HepG2 (cell line): ENCODE measurements at regions not wholly inside any gene's neighbourhood (a gene's known extent, or its start where the extent isn't known, plus 50 kb on each side); places are given as distances from the start of the nearest gene placed in this dataset.

Source experiments
- ATAC-seq: fragments of 200-7000 bp; cut with Tn5 transposase; 3 replicates; pipeline ENCODE4 v1.9.1; 2020; ENCODE audit warnings: mild to moderate bottlenecking, moderate library complexity
- BruUV-seq: library from RNA; stranded (reverse); fragments of 400-500 nt; replicated peaks from 2 replicates; lab custom pipeline; 2021; lab: Mats Ljungman, UMichigan
- CTCF ChIA-PET: fragments of 300-600 bp; formaldehyde crosslinking; extraction: SDS; loops from one replicate; lab custom pipeline; 2021; ENCODE audit warnings: low total read pairs, inconsistent platforms, low intra/inter-chr PET ratio; lab: Yijun Ruan, JAX
- POLR2A ChIA-PET: fragments of 350-600 bp; sonication (Branson Sonifier 250); formaldehyde crosslinking; loops from one replicate; lab custom pipeline; 2020; ENCODE audit warnings: antibody characterized with exemption, inconsistent platforms; lab: Yijun Ruan, JAX
- DNase-seq: peaks from one replicate; pipeline ENCODE4 v3.0.0-alpha.2; 2015; ENCODE audit warnings: low spot score
- FAIRE-seq: peaks from 3 replicates; lab custom pipeline; 2011; peaks lifted over from hg19 to GRCh38; lab: Jason Lieb, UNC
- H2AFZ ChIP-seq: one replicate; pipeline ENCODE4 v1.6.1; 2011; ENCODE audit warnings: low read length, inconsistent platforms
- H3K27ac ChIP-seq: fragments of 300-600 bp; 3 replicates; pipeline ENCODE4 v1.8.0; 2011; ENCODE audit warnings: mixed run types, mild to moderate bottlenecking, mixed read lengths, low read length, inconsistent platforms; ENCODE audit not compliant: insufficient read depth; ENCODE audit errors: extremely low read length
- H3K27me3 ChIP-seq, 2 experiments: fragments of 200-600 bp in 1 of 2; 2 replicates in 1 of 2; 3 replicates in 1 of 2; pipeline versions ENCODE4 v1.6.0 to v1.8.0; 2011; ENCODE audit warnings: low read length in 2 of 2, mild to moderate bottlenecking in 2 of 2, moderate library complexity in 2 of 2, inconsistent platforms in 1 of 2; ENCODE audit not compliant: insufficient read depth in 2 of 2, control insufficient read depth in 1 of 2
- H3K36me3 ChIP-seq, 2 experiments: fragments of 200-600 bp in 1 of 2; replicated peaks in 1 of 2; 2 replicates in 1 of 2; 3 replicates in 1 of 2; pipeline versions ENCODE4 v1.5.1 to v1.8.0; 2011; ENCODE audit warnings: low read length in 2 of 2, inconsistent platforms in 1 of 2; ENCODE audit not compliant: insufficient read depth in 2 of 2, control insufficient read depth in 1 of 2
- H3K4me1 ChIP-seq: 2 replicates; pipeline ENCODE4 v1.5.1; 2012; ENCODE audit warnings: low read length, inconsistent platforms; ENCODE audit not compliant: insufficient read depth
- H3K4me2 ChIP-seq: 2 replicates; pipeline ENCODE4 v1.6.0; 2011; ENCODE audit warnings: low read depth, low read length, inconsistent platforms
- H3K4me3 ChIP-seq, 3 experiments: fragments of 200-600 bp in 1 of 3; sonication (generic), shearing (Covaris generic) in 1 of 3; replicated peaks in 1 of 3; 2 replicates each; pipeline ENCODE4 v1.5.1; 2011 to 2016; ENCODE audit warnings: low read length in 3 of 3, inconsistent platforms in 2 of 3, low read depth in 2 of 3, mild to moderate bottlenecking in 2 of 3, control low read depth in 1 of 3, mixed read lengths in 1 of 3; ENCODE audit not compliant: insufficient read depth in 1 of 3
- H3K79me2 ChIP-seq: one replicate; pipeline ENCODE4 v1.6.1; 2011; ENCODE audit warnings: low read length, inconsistent platforms; ENCODE audit not compliant: insufficient read depth
- H3K9ac ChIP-seq: 2 replicates; pipeline ENCODE4 v1.6.0; 2011; ENCODE audit warnings: mild to moderate bottlenecking, low read depth, low read length, inconsistent platforms; ENCODE audit not compliant: insufficient read depth
- H3K9me3 ChIP-seq: 2 replicates; pipeline ENCODE4 v1.5.1; 2012; ENCODE audit warnings: mild to moderate bottlenecking, low read length
- H4K20me1 ChIP-seq: 2 replicates; pipeline ENCODE4 v1.6.0; 2011; ENCODE audit warnings: inconsistent platforms, mild to moderate bottlenecking, low read length, moderate library complexity; ENCODE audit not compliant: insufficient read depth
- HOXA3 ChIP-seq: sonication (generic); formaldehyde crosslinking; IDR thresholded peaks from 2 replicates; pipeline ENCODE4 v1.5.0; 2020; ENCODE audit warnings: missing genetic modification reagents
- MNT ChIP-seq: fragments of 450-650 bp; IDR thresholded peaks from 2 replicates; pipeline ENCODE4 v1.6.1; 2016
- RNF2 ChIP-seq: fragments of 450-650 bp; conservative IDR thresholded peaks from 2 replicates; pipeline ENCODE4 v1.6.1; 2016; ENCODE audit warnings: low read depth
- WGBS: methylation state at CpG from one replicate; pipeline ENCODE4 v1.1.6; 2017; ENCODE audit warnings: low lambda C conversion rate; 5-methylcytosine and 5-hydroxymethylcytosine counted together
- in situ Hi-C: cut with HindIII; loops from 2 replicates; pipeline ENCODE4 v1.10.0; 2017; ENCODE audit warnings: low pct_unique_long_range_greater_than_20kb; ENCODE audit not compliant: extremely low pct_ligation_motif_present
- intact Hi-C: fragments of 100-400 bp; cut with micrococcal nuclease; formaldehyde crosslinking; loops from one replicate; pipeline ENCODE4 v1.10.0; 2022; ENCODE audit not compliant: unreplicated experiment

- BruUV-seq, result no TSS peak
- no peak overlapping the region for H3K4me2 ChIP-seq
- WGBS, result 40% methylated on average over 20 of the region's 20 CpGs
- H3K4me3 ChIP-seq, result no peak overlapping the region
- H3K4me1 ChIP-seq, result no peaks in the 10 kb centered on the region
- no peak overlapping the region for H2AFZ ChIP-seq
- H4K20me1 ChIP-seq, result peaks cover 6% of the 10 kb centered on the region; the same call in 1 of the 2 replicates
- H3K9me3 ChIP-seq, result no peaks in the 10 kb centered on the region
- intact Hi-C loops, result no loop called here
- no peak overlapping the region for H3K27ac ChIP-seq
- no peak for TF ChIP-seq HOXA3 (CRISPR knock-in tag)
- TF ChIP-seq MNT, result 0 out of 2 replicates have a peak, but pooled peaks have one; percentile 19
- no peak for ATAC-seq
- no peak for DNase-seq
- peaks cover 8 to 61% of the 10 kb centered on the region in 2 experiments for H3K27me3 ChIP-seq
- no peaks in the 10 kb centered on the region for H3K36me3 ChIP-seq
- ChIA-PET POLR2A (interaction anchor here (0.7 kb wide), 1 partner anchor 35 kb away, joined by 3 read pairs; no protein-coding TSS in a partner anchor), CTCF (no interaction called here)
- H3K79me2 ChIP-seq, result no peaks in the 10 kb centered on the region
- in situ Hi-C loops, result no loop called here
- no peak overlapping the region for H3K9ac ChIP-seq
- FAIRE-seq, result no peak
Measured at GRCh38 chr2:240305369-240305962, 130.0 kb upstream of the GPC1 start.

GRCh38 chr2:240306185-240306584, 129.3 kb upstream of the GPC1 start:
- ChIA-PET CTCF (no interaction called here), POLR2A (interaction anchor here (0.7 kb wide), 1 partner anchor 83 kb away, joined by 4 read pairs; no protein-coding TSS in a partner anchor)
- WGBS, result 59% methylated on average over 9 of the region's 9 CpGs
- H3K79me2 ChIP-seq, result no peaks in the 10 kb centered on the region
- BruUV-seq, result no TSS peak
- ATAC-seq, result no peak
- no peak overlapping the region for H3K4me3 ChIP-seq
- no peak overlapping the region for H3K27ac ChIP-seq
- no peaks in the 10 kb centered on the region for H3K4me1 ChIP-seq
- no peak overlapping the region for H2AFZ ChIP-seq
- no peak overlapping the region for H3K9ac ChIP-seq
- no peaks in the 10 kb centered on the region for H3K36me3 ChIP-seq
- TF ChIP-seq RNF2, result no peak
- H3K4me2 ChIP-seq, result no peak overlapping the region
- no peak for DNase-seq
- FAIRE-seq, result no peak
- in situ Hi-C loops, result no loop called here
- peaks cover 9 to 61% of the 10 kb centered on the region in 2 experiments for H3K27me3 ChIP-seq
- intact Hi-C loops, result no loop called here
- peaks cover 6% of the 10 kb centered on the region; the same call in 1 of the 2 replicates for H4K20me1 ChIP-seq
- no peaks in the 10 kb centered on the region for H3K9me3 ChIP-seq
